Stimulated activated CD8-positive, alpha-beta memory T cell treated with anti-CD3 and anti-CD28 coated beads, Interleukin-4, amount 100 ng/mL, for 48 hours (primary cell): ENCODE measurements at regions not wholly inside any gene's neighbourhood (a gene's known extent, or its start where the extent isn't known, plus 50 kb on each side); places are given as distances from the start of the nearest gene placed in this dataset.

ENCODE experiments used
- DNase-seq: peaks from one replicate; pipeline ENCODE4 v3.0.0-alpha.2; 2020

DNA sequence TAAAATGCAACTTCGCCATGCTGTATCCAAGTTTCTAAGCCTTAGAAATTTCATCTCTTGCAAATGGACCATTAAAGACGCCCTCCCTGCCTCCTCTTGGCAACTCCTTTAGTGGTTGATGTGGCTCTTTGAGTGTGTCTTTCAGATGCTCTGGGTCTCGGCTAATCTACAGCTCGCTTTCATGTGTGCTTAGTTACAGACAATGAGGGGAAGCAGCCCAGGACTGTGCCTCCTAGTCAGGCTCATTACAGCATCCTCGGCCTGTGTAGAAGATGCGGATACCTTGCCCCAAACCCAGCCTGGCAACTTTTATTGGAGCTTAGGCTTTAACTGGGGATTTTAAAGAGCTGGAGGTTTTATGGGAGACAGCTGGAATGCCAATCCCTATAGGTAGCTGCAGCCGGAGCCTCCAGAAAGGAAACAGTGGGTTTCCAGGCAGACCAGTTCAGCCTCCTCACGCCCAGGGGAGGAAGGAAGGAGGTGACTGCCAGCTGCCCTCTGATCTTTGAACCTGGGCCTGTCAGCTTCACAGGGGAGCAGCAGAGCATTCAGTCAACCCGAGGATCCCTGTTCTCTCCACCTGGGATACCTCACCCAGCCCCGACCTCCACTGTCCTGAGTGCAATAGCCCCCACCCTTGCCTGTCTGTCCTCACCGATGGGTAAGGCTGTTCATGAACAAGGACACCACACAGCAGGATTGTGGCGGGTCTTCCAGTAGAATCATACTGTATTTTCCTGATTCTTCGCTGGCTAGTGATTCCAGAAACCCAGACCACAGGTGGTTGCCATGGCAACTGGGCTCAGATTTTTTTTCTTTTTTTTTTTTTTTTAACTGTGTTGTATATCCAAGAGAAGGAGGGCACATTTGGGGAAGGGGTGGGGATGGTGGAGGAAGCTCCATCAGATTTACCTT, 638.5 kb downstream of the MED13L start:
- no peak for DNase-seq

DNA sequence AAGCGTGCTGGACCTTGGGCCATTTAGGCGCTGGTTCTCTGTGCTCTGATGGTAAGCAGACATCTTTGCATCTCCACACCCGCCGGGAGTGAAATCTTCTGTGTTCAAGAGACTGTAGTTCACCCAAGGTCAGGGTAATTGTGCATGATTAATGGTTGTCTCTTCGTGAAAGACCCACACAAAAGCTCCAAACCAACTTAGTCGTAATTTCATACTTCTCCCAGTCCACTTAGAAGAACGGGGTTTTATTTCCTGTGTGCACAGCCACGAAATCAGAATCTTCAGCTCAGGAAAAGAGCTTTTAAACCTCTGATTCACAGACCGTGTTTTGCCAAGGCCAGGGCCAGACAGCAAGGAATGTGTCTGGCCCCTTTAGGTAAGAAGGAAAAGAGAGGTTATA, 640.9 kb downstream of the MED13L start:
- no peak for DNase-seq

DNA sequence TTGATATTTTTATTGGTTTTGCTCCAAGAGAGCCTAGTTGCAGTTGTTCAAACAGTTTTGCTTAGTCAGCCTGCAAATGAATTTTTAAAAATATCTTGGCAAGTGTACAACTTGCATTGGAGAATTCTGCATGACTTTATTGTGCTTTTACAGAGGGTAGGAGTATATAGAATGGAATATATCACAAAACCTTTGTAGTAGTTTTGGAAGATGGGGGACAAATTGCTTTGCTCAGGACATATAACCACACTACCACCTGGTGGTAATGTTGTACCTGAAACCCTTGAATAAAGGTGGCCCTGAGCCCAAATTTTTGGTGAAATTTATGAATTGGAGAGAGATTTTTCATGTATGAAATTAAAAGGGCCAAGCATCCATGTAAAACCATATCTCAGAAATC, 645.2 kb downstream of the MED13L start:
- no peak for DNase-seq

DNA sequence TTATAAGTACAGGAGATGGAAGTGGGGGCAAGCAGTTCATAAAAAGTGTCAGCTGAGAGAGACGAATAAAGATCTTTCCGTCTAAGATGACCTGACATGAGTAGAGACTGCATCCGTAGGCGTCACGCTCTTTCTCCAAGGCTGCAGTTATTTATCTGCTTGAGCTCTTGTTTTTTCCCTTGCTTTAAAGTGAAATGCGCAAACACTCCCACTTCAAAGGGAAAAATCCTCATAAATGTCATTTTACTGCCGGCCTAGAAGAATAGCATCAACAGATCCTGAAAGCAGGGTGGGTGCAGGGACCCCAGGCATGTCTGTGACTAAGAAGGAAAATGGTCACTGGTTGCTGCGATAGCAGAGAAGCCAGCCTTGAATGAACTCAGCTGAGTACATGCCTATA, 647.4 kb downstream of the MED13L start:
- no peak for DNase-seq

DNA sequence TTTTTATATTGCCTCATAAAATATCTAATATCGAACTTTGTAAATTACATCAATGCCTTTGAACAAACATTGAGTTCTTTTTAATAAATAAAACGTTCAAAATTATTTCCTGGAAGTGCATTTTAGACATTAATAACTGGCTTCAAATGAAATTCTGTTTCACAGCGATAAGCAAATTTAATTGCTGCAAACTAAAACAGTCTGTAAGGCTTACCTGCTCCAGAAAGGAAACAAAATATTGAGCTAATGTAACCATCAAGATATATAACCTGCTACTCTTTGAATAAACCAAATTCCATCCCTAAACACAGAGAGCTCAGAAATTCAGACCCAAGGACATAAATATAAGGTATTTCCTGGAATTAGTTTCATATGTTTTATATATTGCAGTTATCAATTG, 651.3 kb downstream of the MED13L start:
- DNase-seq, result no peak

DNA sequence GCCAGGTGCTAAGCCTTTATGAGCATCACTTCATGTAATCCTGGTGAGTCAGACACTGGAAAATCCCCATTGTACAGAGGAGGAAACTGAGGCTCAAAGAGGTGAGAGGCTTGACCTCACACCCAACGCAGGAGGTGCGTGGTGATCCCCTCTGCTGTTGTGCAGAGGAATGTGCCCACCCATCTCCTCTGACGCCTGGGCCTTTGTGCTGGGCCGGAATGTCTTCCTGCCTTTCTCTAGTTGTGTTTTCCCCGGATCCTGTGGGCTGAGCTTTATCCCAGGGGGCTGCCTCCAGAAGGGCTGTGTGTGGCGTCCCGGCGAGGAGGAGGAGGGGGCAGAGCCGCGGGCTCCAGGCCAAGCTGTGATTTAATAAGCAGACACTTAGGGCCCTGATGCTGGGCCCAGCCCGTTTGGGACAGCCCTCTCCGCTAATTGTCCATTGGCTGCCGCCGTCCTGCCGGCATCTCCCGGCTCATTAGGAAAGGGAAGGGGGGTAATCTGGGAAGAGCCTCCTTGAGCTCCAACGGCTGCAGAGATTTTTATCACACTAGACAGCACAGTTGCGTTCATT, 653.6 kb downstream of the MED13L start:
- no peak for DNase-seq

DNA sequence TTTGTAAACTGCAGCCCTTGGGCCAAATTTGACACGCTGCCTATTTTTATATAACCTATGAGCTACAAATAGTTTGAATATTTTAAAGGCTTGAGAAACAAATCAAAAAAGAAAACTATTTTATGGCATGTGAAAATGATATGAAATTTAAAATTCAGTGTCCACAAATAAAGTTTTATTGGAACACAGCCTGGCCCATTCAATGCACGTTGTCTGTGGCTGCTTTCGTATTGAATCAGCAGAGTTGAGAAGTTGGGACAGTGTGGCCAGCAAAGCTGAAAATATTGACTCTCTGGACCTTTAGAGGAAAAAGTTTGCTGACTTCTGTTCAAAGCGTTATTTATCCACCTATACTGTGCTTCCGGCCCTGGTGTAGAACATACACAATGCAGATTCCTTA, 654.2 kb downstream of the MED13L start:
- DNase-seq, result no peak

DNA sequence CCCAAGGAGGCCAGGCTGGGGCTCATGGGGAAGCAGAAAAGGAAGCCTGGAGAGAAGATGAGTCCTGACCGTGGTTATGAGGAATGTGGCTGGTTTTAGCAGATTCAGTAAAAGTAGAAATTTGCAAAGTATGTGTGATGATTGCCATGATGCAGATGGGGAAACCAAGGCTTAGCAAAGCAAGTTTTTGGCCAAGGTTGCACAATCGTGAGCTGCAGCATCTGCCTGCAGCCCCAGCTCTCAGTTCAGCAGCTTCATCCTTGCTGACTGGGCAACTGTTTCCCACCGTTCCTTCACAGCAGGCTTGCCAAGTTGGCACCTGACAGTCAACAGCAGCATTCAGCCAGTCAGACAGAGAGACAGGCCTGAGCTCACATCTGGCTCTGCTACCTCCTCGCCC, 656.7 kb downstream of the MED13L start:
- no peak for DNase-seq

DNA sequence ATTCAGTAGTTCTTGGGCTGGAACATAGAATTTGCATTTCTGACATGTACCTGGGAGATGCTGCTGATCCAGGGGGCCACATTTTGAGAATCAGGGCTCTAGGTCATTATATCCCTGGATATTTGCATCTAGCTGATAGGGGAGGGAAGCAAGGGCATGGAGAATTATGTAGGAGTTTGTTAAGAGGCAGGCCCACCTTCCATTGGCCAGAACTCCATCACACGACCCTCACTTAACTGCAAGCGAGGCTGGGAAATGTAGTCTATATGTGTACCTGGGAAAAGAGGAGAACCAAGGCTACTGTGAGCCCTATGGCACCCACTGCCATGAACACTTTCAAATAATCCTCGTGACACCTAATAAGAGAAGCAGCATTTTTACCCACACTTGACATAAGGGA, 657.6 kb downstream of the MED13L start:
- no peak for DNase-seq

DNA sequence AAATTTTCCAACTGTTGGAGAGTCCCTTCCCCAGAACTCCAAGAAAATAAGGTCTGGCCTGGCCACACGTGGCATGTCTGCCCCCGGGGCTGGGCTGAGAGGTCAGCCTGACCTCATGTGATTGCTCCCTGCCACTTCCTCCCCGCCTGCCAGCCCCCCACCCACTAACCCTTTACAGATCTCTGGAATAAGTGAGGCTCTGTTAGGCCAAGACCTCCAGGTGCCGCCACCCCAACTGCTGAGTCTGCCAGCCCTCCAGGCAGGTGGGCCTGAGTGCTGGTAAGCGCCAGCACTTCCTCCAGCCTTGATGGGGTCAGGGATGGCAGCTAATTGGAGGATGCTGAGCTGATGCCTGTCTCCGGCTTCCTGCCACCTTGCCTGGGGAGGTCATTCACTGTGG, 658.4 kb downstream of the MED13L start:
- DNase-seq, result no peak

DNA sequence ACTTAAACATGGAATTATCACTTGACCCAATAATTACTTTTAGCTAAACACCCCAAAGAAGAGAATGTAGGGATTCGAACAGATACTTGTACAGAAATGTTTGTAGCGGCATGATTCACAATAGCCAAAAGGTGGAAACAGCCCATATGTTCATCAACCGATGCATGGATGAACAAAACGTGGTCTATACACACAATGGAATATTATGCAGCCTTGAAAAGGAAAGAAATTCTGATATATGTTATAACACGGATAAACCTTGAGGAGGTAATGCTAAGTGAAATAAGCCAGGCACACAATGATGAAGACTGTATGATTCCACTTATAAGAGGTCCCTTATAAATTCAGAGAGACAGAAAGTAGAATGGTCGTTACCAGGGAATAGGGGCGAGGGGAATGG, 659.4 kb downstream of the MED13L start:
- DNase-seq, result no peak

DNA sequence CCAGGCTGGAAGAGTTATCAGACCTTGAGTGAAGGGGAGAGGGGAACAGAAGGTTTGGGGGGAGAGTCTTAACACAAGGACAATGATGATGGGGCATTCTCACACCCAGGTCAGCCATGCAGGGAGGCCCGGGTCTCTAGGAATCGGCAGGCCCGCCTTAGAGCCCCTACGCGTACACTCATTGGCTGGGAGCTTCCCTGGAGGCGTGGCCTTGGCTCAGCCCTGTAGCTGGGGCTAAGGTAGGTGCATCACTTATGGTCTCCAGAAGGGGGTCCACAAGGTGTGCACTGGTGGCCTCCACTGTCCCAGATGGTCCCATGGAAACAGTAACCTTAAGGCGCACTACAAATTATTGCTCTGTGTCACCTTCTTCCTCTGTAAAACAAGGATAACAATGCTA, 660.1 kb downstream of the MED13L start:
- DNase-seq, result no peak

DNA sequence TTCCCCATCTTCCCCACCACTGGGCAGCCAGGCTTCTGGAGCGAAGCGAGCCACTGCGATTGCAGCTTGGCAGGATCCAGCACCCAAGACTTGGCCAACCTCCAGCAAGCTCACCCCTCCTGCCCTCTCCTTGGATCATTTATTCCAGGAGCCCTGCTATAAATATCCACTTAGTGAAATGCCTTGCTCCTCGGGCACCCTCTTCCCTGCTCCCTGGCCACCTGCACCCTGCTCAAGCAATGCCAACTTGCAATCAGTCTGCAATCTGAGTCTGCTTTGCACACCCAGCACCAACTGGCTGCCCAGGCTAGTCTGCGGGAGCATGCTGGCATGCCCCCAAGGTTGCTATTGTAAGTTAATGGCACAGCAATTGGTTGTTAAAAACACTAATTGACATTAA, 666.0 kb downstream of the MED13L start:
- no peak for DNase-seq

DNA sequence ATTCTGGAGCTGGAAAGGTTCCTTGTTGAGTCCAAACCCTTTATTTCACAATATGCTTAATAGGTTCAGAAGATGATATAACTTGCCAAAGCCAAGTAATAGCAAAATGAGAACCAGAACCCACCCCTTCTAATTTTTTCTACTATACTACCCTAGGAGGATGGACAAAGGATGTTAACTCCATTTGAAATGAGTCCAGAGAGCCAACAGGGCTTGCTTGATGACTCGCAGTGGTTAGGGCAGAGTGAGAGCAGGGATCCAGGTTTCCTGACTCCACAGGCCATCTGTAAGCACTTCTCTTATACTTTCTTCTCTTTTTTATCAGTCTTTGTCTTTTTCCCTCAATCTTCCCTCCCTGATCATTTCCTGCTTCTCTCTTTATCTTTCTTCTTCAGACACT, 668.1 kb downstream of the MED13L start:
- no peak for DNase-seq

DNA sequence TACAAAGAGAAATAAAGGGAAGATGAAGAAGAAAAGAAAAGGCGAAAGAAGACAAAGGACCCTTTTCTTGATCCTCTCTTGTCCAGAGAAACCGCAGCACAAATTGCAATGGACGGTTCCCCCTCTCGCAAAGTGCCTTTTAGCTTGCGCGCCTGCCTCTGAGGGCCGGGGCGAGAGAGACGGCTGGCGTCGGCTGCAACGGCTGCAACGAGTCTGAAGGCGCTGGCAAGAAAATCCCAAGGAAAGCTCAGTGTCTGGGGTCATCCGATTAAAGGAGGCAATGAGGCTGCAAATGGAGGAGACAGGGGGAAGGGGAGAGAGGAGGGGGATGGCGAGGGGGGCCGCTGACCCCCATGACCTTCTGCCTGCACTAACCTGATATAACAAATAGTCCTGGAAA, 671.5 kb downstream of the MED13L start:
- no peak for DNase-seq

DNA sequence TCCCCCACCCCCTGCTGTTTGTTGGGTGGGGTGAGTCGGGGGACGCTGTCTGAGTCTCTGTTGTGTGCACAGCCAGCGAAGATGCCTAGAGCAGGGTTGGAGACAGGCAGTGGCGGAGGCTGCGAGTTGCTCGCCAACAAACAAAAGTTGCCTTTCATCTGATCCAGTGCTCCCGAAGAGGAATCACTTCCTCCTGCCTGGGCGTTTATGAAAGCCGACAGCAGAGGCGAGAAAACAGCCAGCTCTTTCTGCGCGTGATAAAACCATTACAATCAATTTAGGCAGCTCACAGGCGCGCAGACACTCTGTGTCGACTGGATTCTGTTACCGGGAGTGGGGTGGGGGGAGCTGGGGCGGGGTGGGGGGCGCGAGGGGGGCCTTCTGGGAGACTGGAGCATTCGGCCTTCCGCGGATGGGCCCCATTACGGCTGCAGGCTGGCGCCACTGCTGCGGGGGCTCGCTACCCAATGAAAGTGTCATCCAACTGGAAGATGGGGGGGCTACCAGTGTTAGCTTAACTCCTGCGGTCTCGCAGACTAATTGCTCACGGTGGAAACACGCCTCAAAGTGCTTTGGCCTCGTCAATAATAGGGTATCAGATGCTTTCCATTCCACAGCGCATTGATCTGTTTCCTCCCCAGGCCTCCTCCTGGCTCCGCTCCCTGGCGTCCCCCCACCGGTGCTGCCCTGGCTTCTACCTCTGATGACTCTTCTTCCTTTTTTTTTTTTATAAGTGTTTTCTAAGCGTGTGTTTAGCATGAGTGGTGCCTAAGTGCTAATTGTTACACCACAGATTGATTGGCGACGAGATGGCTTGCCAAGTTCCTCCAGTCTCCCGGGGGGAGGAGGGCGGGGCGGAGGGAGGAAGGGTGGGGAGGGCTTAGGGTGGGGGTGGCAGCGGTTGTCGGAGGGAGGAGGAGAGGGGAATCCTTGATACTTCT, 678.4 kb downstream of the MED13L start:
- no peak for DNase-seq

DNA sequence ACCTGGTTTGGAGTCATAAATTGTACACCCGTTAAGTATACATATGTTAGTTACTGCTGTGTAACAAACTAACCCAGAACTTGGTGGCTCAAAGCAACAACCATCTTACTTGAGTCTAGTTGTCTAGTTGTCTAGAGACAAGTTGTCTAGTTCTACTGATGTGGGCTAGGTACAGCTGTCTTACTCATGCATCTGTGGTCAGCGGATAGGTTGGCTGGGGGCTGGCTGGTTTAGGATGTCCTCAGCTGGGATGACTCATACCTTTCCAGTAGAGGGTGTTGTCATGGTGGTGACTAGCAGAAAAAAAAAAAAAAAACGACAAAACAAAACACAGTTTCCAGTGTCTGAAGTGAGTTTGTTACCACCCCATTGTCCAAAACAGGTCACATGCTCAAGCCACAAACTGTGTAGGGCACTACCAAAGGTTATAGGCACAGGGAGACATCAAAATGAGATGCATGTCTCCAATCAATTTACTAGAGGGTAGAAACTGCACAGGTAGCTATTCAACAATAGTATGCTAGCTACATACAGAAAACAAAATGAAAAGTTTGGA, 680.3 kb downstream of the MED13L start:
- no peak for DNase-seq

DNA sequence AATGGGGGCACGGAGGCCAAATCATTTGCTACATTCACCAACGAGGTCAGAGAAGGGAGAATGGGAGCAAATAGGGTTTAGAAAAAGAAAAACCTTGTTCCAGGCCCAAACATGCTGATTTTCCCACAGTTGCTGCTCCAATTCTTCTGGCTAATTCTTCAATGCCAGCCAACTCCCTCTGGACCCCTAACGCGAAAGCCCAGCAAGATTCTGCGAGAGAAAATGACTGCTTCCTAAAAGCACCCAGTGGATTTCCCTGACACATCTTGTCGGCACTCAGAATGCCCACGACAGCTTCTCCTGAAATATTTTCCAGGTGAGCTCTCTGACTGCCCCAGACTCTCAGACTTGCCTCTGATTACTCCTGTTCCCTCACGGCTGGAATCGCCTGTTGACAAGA, 689.4 kb downstream of the MED13L start:
- DNase-seq, result no peak

DNA sequence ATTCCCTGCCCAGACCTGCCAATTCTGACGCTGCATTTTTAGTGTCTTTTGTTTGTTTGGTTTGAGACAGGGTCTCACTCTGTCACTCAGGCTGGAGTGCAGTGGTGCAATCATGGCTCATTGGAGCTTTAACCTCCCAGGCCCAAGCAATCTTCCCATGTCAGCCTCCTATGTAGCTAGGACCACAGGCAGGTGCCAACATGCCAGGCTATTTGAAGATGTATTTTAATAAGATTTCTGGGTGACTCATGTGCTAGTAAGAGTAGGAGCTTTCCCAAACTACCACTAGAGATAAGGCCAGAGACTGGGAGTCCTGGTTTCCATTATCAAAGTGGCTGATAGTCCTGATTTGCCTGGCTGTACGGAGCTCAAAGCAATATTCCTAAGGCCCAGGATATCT, 693.3 kb downstream of the MED13L start:
- DNase-seq, result no peak

DNA sequence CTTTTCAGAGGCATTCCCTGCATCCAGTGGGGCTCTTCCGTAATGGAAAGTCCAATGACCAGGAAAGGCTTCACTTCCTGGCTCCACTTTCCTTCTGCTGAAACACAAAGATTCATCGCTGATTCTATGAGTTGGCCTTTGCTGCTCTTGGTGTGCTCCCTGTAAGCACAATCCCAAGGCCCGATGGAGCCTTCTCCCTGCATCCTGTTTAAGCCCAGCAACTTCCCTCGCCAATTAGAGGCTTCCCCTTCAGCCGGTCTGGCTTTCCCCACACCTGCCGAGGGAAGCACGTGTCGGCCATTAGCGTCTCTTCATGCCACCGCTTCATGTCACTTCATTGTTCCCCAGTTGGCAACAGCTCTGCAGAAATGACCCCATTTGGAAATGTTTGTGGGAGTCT, 693.9 kb downstream of the MED13L start:
- DNase-seq, result no peak

DNA sequence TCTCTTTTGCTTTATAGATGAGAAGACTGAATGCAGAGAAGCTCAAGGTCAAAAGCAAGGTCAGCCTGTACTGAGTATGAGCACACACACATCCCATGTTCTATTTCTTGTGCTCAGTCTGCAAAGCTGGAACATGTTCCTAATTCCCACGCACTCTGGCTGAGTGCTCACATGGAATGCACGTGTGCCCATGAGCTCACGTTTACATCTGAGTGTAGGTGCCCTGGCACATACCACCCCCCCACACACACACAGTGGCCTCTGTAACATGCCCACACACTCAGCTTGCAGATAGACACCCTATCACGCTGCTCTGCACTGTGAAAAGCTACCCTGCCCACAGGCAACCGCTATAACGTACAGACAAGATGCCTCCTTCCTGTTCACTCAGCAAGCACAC, 700.1 kb downstream of the MED13L start:
- no peak for DNase-seq

DNA sequence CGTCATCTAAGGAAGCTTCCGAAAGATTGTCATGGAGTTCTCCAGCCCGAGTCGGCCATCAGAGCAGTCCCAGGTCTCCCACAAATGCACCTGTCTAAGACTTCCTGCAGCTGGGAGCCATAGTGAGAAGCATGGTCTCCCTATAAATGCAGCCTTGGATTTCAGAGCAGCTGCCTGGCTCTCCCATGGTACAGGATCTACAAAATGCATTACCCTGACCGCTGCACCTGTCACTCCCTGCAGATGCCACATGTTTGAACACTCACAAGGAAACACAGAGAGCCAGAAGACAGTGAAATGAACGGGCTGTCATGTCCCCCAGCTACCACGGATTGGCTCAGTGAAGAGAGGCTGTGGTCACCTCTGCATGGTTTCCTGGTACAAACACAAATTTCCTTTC, 702.7 kb downstream of the MED13L start:
- no peak for DNase-seq

DNA sequence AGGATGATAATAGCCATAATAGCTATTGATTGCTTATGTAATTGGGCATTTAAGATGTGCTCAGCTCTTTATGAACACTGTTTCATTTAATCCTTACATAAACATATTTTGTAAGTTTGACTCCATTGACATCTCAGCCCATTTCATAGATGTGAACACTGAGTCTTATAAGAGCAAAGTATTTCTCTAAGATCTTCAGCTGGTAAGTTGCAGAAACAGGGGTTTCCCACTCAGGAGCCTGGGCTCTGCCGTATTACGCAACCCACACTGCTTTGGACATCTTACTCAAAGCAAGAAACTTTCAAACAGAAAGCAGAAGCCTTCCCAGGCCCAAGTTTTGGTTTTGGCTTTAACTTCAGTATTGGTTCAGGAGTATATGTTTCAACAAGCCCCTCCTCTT, 705.1 kb downstream of the MED13L start:
- DNase-seq, result no peak
